ENCODE measurements at regions not wholly inside any gene's neighbourhood (a gene's known extent, or its start where the extent isn't known, plus 50 kb on each side); places are given as distances from the start of the nearest gene placed in this dataset.

DNA sequence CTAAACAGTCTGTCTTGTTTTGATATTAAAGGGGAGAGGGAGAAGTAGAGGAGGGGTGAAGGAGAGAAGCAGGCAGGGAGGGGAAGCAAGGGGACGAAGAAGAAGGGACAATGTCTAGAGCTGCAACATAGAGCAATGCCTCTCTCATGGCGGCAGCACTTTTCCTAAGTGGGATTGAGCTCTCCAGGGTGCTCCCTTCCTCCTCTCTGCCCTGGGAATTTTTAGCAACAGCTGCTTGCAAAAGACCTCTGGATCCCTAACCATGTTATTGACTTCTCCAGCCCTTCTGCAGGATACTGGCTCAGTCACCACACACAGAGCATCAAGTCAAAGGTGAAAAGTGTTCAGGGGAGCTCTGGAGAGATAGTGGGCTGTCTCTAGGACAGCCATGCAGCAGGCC is 734.9 kb downstream of the EPHA4 start:
- intact Hi-C loops (cut with micrococcal nuclease): no loop called here

DNA sequence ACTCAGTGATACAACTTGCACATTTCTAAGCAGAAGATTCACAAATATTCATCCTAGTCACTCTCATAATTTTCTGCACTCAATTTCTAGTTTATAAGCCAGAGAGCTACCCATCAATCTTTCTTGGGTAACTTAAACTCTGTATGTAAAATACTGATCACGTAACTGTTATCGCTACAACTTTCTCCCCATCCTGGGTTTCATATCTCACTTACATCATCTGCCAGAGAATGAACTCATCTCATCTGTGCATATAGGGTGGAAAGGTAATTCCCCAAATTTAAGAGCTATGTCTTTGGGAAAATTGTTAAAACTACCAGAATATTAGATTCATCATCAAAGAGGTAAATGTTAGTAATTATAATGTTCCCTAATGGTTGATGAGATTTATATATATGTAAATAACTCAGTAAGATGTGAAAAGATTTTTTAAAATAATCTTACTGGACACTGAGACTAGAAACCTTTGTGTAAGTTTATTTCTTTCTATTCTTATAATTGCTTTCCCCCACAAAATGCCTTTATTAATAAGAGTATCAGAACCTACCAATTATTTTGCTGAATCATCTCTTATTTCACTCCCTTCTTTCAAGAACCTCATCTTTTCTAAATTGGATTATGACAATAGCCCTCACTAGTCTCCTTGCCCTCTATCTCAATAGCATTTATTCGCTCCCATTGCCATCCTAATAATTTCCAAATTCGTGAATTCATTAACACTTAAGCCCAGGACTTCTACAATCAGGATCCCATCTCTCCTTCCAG is 729.0 kb downstream of the EPHA4 start:
- TF ChIP-seq, protein P1, sequence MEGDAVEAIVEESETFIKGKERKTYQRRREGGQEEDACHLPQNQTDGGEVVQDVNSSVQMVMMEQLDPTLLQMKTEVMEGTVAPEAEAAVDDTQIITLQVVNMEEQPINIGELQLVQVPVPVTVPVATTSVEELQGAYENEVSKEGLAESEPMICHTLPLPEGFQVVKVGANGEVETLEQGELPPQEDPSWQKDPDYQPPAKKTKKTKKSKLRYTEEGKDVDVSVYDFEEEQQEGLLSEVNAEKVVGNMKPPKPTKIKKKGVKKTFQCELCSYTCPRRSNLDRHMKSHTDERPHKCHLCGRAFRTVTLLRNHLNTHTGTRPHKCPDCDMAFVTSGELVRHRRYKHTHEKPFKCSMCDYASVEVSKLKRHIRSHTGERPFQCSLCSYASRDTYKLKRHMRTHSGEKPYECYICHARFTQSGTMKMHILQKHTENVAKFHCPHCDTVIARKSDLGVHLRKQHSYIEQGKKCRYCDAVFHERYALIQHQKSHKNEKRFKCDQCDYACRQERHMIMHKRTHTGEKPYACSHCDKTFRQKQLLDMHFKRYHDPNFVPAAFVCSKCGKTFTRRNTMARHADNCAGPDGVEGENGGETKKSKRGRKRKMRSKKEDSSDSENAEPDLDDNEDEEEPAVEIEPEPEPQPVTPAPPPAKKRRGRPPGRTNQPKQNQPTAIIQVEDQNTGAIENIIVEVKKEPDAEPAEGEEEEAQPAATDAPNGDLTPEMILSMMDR (IDR thresholded peaks at IDR 0.05; ENCODE audit: borderline replicate concordance): no peak
- Histone ChIP-seq H3K9me3 (replicated peaks) (no peaks in the 10 kb centered on the region), H3K27ac (replicated peaks) (no peak overlapping the region), H3K4me3 (no peak overlapping the region), H3K36me3 (no peaks in the 10 kb centered on the region), H3K4me1 (no peaks in the 10 kb centered on the region), H3K27me3 (ENCODE audit: low read depth) (no peaks in the 10 kb centered on the region)
- DNase-seq: no peak
- intact Hi-C loops (cut with micrococcal nuclease): no loop called here

More for the DNA sequence above, 734.9 kb downstream of the EPHA4 start:
- Histone ChIP-seq H3K9me3 (replicated peaks) (no peaks in the 10 kb centered on the region), H3K27me3 (ENCODE audit: low read depth) (no peaks in the 10 kb centered on the region), H3K36me3 (no peaks in the 10 kb centered on the region), H3K27ac (replicated peaks) (no peak overlapping the region), H3K4me1 (no peaks in the 10 kb centered on the region), H3K4me3 (no peak overlapping the region)
- DNase-seq: no peak
- TF ChIP-seq, protein P1 (IDR thresholded peaks at IDR 0.05; ENCODE audit: borderline replicate concordance): no peak

DNA sequence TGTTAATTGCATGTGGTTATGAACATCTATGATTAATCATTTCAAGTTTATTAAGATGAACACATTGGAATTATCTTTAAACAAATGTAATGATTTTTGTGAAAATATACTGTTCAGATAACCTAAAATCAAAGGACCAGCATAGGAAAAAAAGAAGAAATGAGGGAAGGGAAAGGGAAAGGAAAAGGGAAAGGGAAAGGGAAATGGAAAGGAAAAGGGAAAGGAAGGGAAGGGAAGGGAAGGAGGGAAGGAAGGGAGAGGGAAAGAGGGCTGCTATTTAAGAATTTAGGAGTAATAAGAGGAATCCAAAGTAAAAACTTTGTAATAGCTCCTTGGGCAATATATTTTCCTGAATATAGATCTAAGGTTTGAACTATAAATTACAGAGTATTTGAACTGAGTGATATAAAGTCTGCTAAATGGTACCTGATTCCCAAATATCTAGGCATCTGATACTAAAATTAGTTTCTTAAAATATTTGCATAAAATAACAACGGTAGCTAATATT is 726.3 kb downstream of the EPHA4 start:
- no peaks in the 10 kb centered on the region for H3K36me3 ChIP-seq
- intact Hi-C loops (cut with micrococcal nuclease): no loop called here
- DNase-seq: no peak
- no peaks in the 10 kb centered on the region for H3K27me3 ChIP-seq (ENCODE audit: low read depth)
- TF ChIP-seq, protein P1 (IDR thresholded peaks at IDR 0.05; ENCODE audit: borderline replicate concordance): no peak
- no peak overlapping the region for H3K27ac ChIP-seq (replicated peaks)
- H3K4me3 ChIP-seq: no peak overlapping the region
- no peaks in the 10 kb centered on the region for H3K4me1 ChIP-seq
- H3K9me3 ChIP-seq (replicated peaks): no peaks in the 10 kb centered on the region

DNA sequence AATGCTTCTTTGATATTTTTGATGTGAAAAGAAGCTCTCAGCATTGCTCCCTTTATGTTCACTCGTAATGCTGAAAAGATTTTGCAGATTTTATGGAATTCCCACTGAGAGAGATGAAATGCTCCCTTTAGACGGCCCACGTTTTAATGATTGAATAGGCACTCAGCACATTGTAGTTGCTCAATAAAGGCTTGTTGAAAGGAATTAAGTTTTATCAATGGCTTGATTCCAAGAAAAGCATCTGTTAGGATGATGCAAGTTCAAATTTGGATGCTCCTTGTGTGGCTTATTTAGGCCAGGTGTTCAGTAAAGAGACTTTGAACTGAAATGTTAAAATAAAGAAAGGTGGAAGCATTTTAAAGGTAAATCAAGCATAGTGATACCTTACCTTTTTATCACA is 725.1 kb downstream of the EPHA4 start:
- no peak overlapping the region for H3K27ac ChIP-seq (replicated peaks)
- H3K4me3 ChIP-seq: no peak overlapping the region
- H3K36me3 ChIP-seq: no peaks in the 10 kb centered on the region
- H3K9me3 ChIP-seq (replicated peaks): no peaks in the 10 kb centered on the region
- no peaks in the 10 kb centered on the region for H3K27me3 ChIP-seq (ENCODE audit: low read depth)
- intact Hi-C loops (cut with micrococcal nuclease): no loop called here
- TF ChIP-seq, protein P1 (IDR thresholded peaks at IDR 0.05; ENCODE audit: borderline replicate concordance): no peak
- no peak for DNase-seq
- H3K4me1 ChIP-seq: no peaks in the 10 kb centered on the region

DNA sequence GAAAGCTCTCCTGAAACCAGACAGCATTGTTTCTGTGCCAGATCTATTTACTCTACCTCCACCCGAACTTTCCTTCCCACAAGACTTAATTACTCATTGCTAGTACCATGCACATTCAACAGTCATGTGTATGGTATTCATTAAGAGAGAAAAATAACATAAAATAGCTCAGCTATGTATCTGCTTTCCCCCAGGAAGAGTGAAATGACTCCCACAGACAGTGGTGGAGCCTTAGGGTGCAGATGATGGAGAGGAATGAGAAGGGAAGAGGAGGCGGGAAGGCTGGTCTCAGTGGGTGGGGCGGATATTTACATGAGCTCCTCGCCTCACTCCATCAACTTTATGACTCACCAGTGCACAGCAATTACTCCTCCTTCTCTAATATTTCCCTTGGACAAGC is 724.5 kb downstream of the EPHA4 start:
- Histone ChIP-seq H3K4me1 (no peaks in the 10 kb centered on the region), H3K27me3 (ENCODE audit: low read depth) (no peaks in the 10 kb centered on the region), H3K36me3 (no peaks in the 10 kb centered on the region), H3K4me3 (no peak overlapping the region), H3K9me3 (replicated peaks) (no peaks in the 10 kb centered on the region), H3K27ac (replicated peaks) (no peak overlapping the region)
- intact Hi-C loops (cut with micrococcal nuclease): no loop called here
- no peak for DNase-seq
- TF ChIP-seq, protein P1 (IDR thresholded peaks at IDR 0.05; ENCODE audit: borderline replicate concordance): no peak
